Large intestine (tissue), 3 donors: ENCODE measurements at regions not wholly inside any gene's neighbourhood (a gene's known extent, or its start where the extent isn't known, plus 50 kb on each side); places are given as distances from the start of the nearest gene placed in this dataset.
A peak's percentile ranks its signal among the peaks of the same experiment; 100 is the strongest.

Experiments
- DNase-seq, 2 donors: peaks; one replicate each; pipeline versions ENCODE4 v3.0.0 to v3.0.0-alpha.2; 2013
- H3K27ac ChIP-seq: one replicate; pipeline ENCODE4 v1.5.1; 2013; ENCODE audit warnings: low read length
- H3K27me3 ChIP-seq: 2 replicates; pipeline ENCODE4 v1.6.1; 2013; ENCODE audit warnings: low read length; ENCODE audit not compliant: control insufficient read depth, insufficient read depth
- H3K36me3 ChIP-seq: 2 replicates; pipeline ENCODE4 v1.6.1; 2013; ENCODE audit warnings: low read length; ENCODE audit not compliant: control insufficient read depth, insufficient read depth
- H3K4me1 ChIP-seq: one replicate; pipeline ENCODE4 v1.6.1; 2013; ENCODE audit warnings: low read length; ENCODE audit not compliant: control insufficient read depth, insufficient read depth
- H3K4me3 ChIP-seq: one replicate; pipeline ENCODE4 v1.5.1; 2013; ENCODE audit warnings: low read length
- H3K9me3 ChIP-seq: one replicate; pipeline ENCODE4 v1.6.1; 2013; ENCODE audit warnings: mild to moderate bottlenecking, low read depth, low read length, moderate library complexity; ENCODE audit not compliant: control insufficient read depth
- WGBS: methylation state at CpG from one replicate; pipeline ENCODE4 v1.1.5; 2013; ENCODE audit warnings: low lambda C conversion rate; ENCODE audit not compliant: insufficient coverage; 5-methylcytosine and 5-hydroxymethylcytosine counted together

DNA sequence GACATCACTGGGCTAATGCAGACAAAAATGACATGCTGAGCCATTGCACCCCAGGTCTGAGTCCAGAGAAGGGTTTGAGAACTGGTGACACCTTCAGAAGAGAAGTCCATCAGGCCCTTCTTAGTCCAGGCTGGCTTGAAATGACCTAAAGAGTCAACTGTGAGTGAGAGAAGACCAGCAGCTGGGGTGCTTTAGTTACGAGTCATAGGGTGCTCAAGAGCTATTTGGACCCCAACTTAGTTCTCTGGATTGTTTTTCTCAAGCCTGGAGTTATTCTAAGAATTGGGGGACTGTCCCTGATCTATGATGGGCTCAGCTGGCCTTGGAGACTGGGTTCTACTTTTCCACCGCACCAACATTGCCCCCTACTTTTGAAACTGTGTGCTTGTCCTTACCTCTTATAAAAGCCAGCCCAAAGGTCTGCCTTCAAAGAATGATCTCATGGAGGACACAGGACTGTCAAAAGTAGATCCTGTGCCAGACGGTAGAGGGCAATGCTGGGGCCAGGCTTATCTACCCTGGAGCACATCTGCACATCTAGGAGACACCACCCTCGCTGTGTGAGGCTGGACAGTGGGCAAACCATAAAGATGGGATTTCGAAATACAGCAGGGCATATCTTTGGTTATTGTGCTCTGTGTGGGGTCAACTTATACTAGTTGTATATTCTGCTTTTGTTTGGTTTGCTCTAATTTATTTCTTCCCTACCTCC is 333.0 kb upstream of the SLC14A2 start:
- WGBS, result 100% methylated on average over 1 of the region's 5 CpGs
- Histone ChIP-seq H3K27ac (no peak overlapping the region), H3K4me3 (no peak overlapping the region), H3K9me3 (no peaks in the 10 kb centered on the region), H3K36me3 (no peaks in the 10 kb centered on the region), H3K27me3 (no peaks in the 10 kb centered on the region), H3K4me1 (no peaks in the 10 kb centered on the region)
- peak in 1 of 2 donors; percentile 19 for DNase-seq

DNA sequence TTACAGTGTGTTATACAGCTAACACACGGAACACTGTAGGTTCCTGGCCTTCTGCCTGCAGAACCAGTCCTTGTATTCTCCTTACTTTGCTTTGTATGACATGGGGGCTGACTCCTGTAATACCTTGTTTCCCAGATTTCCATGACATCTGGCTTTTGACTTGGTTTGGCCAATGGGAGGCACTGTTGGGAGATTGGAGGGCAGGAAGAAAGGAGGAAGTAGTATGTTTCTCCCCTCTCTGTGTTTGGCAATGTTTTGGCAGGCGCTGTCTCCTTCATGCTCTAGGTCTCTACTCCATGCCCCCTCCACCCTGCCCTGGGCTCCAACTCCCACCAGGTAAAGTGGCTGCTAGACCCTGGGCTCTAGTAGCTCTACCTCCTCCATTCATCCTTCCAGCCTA is 331.1 kb upstream of the SLC14A2 start:
- H3K4me3 ChIP-seq, result no peak overlapping the region
- no peaks in the 10 kb centered on the region for H3K9me3 ChIP-seq
- H3K4me1 ChIP-seq, result no peaks in the 10 kb centered on the region
- H3K27me3 ChIP-seq, result no peaks in the 10 kb centered on the region
- H3K36me3 ChIP-seq, result no peaks in the 10 kb centered on the region
- DNase-seq, result no peak
- H3K27ac ChIP-seq, result no peak overlapping the region
- WGBS, result no CpG with 5 or more reads among the region's 2 CpGs

DNA sequence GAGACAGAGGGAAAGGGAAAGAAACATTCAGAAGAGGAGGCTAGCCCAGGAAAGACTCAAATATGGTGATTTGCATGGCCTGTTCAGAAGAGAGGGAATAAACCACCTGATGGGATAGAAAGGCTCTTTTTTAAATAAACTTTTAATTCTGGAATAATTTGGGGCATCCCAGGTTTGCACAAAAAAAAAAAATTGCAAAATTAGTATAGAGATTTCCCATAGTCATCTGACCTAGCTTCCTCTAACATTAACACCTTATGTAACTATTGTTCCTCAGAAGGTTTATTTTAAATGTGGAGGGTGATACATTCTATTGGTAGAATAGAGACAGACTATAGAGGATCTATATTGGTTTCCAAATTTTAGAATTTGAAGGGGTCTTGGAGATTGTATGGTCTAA is 330.4 kb upstream of the SLC14A2 start:
- no peaks in the 10 kb centered on the region for H3K27me3 ChIP-seq
- no peaks in the 10 kb centered on the region for H3K4me1 ChIP-seq
- no peak overlapping the region for H3K27ac ChIP-seq
- H3K36me3 ChIP-seq, result no peaks in the 10 kb centered on the region
- H3K9me3 ChIP-seq, result no peaks in the 10 kb centered on the region
- H3K4me3 ChIP-seq, result no peak overlapping the region
- DNase-seq, result no peak

DNA sequence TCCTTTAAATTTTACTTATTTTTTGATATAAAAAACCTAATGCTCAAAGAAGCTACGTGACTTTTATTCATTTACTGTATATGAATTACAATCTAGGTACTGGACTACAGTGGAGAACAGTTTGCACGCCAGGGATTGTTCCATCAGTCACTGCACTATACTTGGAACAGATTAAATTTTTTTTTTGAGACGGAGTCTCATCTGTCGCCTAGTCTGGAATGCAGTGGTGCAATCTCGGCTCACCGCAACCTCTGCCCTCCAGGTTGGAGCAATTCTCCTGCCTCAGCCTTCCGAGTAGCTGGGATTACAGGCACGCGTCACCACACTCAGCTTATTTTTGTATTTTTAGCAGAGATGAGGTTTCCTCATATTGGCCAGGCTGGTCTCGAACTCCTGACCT is 330.0 kb upstream of the SLC14A2 start:
- H3K9me3 ChIP-seq, result no peaks in the 10 kb centered on the region
- DNase-seq, result no peak
- H3K36me3 ChIP-seq, result no peaks in the 10 kb centered on the region
- no peaks in the 10 kb centered on the region for H3K27me3 ChIP-seq
- 86% methylated on average over 1 of the region's 10 CpGs for WGBS
- no peaks in the 10 kb centered on the region for H3K4me1 ChIP-seq
- no peak overlapping the region for H3K27ac ChIP-seq
- H3K4me3 ChIP-seq, result no peak overlapping the region

DNA sequence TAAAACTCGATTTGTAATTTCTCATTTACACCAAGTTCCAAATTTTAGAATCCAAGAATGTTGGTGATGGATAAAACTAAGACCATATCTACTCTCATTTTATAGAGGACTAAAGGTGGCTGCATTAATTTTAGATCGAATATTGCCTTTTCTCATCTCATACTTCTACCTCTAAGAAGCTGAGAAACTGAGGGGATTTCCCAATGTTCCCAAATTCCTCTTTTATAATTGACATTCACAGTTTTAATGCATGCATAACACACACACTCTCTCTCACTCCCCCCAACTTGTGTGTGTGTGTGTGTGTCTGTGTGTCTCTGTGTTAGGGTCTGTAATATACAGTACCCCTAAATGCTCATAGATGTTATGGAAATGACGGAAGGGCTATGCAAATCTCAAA is 328.8 kb upstream of the SLC14A2 start:
- Histone ChIP-seq H3K27ac (no peak overlapping the region), H3K36me3 (no peaks in the 10 kb centered on the region), H3K9me3 (no peaks in the 10 kb centered on the region), H3K4me1 (no peaks in the 10 kb centered on the region), H3K4me3 (no peak overlapping the region), H3K27me3 (no peaks in the 10 kb centered on the region)
- WGBS, result no CpG with 5 or more reads among the region's 3 CpGs
- DNase-seq, result no peak

DNA sequence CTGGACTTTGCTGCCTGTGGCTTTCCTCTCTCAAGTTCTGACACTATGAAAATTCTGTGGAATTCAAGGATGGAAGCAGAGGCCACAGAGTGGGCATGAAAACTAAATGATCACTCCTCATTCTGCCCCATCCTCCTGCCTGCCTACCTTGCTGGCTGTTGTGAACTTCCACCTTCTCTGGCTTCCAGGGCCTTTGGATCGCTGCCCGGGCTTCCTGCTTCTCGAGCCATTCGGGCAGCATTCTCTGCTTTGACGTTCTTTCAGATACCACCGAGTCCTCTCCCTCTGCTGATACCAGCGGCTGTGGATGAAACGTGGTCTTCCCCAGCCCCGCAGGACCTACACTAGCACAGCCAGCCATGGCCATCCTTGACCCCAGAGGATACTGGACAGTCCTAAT is 327.7 kb upstream of the SLC14A2 start:
- H3K27ac ChIP-seq, result no peak overlapping the region
- H3K4me1 ChIP-seq, result no peaks in the 10 kb centered on the region
- no peaks in the 10 kb centered on the region for H3K36me3 ChIP-seq
- DNase-seq, result no peak
- H3K9me3 ChIP-seq, result no peaks in the 10 kb centered on the region
- no CpG with 5 or more reads among the region's 9 CpGs for WGBS
- no peak overlapping the region for H3K4me3 ChIP-seq
- H3K27me3 ChIP-seq, result no peaks in the 10 kb centered on the region

DNA sequence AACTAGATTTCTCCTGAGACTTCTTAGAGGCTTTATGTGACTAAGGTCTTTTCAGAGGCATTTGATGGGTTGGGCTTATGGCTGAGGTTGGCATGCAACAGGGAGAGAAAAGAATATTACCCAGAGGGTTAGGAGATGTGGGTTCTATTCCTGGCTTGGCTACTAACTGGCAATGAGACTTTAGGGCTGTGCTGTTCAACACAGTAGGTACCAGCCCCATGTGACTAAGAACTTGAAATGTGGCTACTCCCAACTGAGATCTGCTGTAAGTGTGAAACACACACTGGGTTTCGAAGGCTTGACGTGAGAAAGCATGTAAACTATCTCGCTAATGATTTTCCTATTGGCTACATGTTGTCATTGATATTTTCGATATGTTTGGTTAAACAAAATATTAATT is 324.9 kb upstream of the SLC14A2 start:
- H3K4me1 ChIP-seq, result no peaks in the 10 kb centered on the region
- no peaks in the 10 kb centered on the region for H3K36me3 ChIP-seq
- no peaks in the 10 kb centered on the region for H3K27me3 ChIP-seq
- DNase-seq, result no peak
- 100% methylated on average over 2 of the region's 4 CpGs for WGBS
- H3K4me3 ChIP-seq, result no peak overlapping the region
- no peak overlapping the region for H3K27ac ChIP-seq
- H3K9me3 ChIP-seq, result no peaks in the 10 kb centered on the region

DNA sequence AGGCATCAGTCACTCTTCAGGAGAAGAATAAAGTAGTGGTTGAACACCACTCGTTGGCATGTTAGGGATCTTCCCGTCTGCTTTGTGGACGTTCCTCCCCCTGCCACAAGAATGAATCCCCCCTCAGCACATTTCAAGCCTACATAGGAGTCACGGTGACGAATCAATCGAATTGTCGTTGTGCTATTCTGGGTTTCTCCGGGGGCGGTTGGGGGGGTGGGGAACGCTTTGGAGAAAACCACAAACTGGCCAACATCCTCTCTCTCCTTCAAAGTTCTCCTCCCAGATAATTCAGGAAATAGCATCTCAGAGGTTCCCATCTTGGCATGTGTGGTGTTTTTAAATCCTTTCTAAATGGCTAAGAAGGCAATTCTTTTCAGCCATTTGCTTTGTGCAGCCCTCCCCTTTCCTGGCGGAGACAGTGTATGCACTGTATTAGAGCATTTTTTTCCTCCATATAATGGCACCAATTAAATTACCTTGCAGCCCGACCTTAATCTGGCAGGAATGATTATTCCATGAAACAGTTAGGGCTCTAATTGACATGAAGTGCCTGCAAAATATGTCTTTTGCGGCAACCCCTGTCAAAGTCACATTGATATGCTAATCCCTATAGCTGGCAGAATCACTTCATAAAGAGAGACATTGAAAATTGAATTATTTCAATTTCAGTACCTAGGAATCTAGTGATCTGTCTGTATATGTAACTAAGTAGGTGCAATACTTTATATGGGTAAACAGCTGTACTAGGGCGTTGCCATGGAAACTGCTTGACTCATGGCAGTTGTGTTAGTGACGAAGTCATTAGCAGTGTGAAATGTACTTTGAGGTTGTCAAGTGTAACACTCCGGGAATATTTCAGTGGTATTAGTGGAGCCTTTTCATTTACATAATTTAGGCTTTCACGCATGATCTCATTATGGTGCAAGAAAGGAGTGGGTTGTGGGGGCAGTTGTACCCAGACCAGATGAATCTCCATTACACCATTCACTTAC is 323.4 kb upstream of the SLC14A2 start:
- Histone ChIP-seq H3K27me3 (no peaks in the 10 kb centered on the region), H3K27ac (no peak overlapping the region), H3K4me1 (no peaks in the 10 kb centered on the region), H3K4me3 (no peak overlapping the region), H3K36me3 (no peaks in the 10 kb centered on the region), H3K9me3 (no peaks in the 10 kb centered on the region)
- no peak for DNase-seq
- WGBS, result 100% methylated on average over 1 of the region's 17 CpGs

DNA sequence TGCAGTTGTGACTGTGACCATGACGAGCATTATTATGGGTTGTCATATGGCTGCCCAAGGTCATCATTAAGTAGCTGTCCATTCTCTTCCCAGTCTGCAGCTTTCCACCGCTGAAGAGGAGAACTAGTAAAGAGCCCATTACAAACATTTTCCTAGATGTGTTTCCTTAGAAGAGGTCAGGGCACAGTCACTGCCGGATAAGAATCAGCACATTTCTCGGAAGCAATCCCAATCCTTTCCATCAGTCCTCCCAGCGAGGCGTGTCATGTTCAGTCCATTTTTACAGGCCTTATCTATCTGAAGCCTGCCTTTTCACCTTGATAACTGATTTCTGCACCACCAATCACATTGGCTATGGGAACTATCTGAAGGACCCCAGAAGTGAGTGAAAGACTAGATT is 319.9 kb upstream of the SLC14A2 start:
- Histone ChIP-seq H3K27me3 (no peaks in the 10 kb centered on the region), H3K27ac (no peak overlapping the region), H3K4me3 (no peak overlapping the region), H3K9me3 (no peaks in the 10 kb centered on the region), H3K36me3 (no peaks in the 10 kb centered on the region), H3K4me1 (no peaks in the 10 kb centered on the region)
- DNase-seq, result no peak
- WGBS, result no CpG with 5 or more reads among the region's 6 CpGs

DNA sequence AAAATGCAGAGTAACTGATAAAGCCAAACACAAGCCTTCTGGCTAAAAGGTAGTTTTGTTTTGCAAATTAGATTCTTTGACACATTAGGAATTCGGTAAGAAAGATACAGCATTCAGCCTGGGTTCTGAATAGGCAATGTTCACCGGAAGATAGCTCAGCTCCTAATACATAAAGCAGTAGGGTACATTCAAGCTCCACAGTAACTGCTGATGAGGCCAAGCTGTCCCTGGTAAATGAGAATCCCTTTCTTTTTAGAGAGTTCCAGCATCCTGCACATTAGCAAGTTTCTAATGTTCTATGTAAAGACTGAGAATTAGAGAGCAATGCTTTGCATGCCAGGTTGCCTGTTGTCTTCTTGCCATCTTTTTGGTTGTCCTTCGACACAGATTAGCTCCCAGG is 316.3 kb upstream of the SLC14A2 start:
- H3K4me1 ChIP-seq, result no peaks in the 10 kb centered on the region
- H3K27me3 ChIP-seq, result no peaks in the 10 kb centered on the region
- H3K27ac ChIP-seq, result no peak overlapping the region
- DNase-seq, result no peak
- H3K9me3 ChIP-seq, result no peaks in the 10 kb centered on the region
- 80% methylated on average over 1 of the region's 3 CpGs for WGBS
- H3K36me3 ChIP-seq, result no peaks in the 10 kb centered on the region
- no peak overlapping the region for H3K4me3 ChIP-seq
